ENCODE measurements at regions not wholly inside any gene's neighbourhood (a gene's known extent, or its start where the extent isn't known, plus 50 kb on each side); places are given as distances from the start of the nearest gene placed in this dataset.
"Not testable (repeated sequence)": the region's sequence is repeated elsewhere in the genome, so short reads cannot be mapped to it uniquely, and the experiment has no call there.

DNA sequence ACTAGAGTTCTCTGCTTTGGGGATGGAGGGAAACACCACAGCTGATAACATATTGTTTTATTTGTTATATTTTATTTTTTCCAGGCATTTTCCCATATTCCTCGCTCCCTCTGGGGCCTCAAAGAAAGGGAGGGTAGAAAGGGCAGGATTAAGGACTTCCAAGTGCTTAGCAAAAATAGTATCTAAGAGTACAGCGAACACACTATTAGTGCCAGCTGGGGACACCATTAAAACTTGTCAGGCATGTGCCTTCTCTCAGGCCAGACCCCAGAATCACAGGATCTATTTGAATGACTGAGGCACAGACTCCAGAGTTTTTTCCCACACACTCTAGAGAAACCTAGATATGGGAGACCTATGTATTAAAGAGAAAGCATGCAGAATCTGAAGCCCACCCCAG, 451.0 kb upstream of the TRPC7 start:
- no peaks in the 10 kb centered on the region for H3K4me1 Mint-ChIP-seq
- intact Hi-C loops (cut with micrococcal nuclease): no loop called here
- ChIA-PET POLR2A (no interaction called here), CTCF (no interaction called here)
- Histone ChIP-seq H3K9me3 (ENCODE audit: control extremely low read depth in 1 of 3, control insufficient read depth in 2 of 3, insufficient read depth in 1 of 3, low read length in 2 of 3) (no peaks in the 10 kb centered on the region), H3K4me3 (ENCODE audit: control extremely low read depth in 1 of 5, extremely low read depth in 1 of 5, insufficient read depth in 1 of 5, low read depth in 2 of 5, low read length in 4 of 5) (no peak overlapping the region), H4K20me1 (ENCODE audit: control insufficient read depth, insufficient read depth, low read length, poor library complexity, severe bottlenecking) (no peaks in the 10 kb centered on the region), H3K36me3 (replicated peaks in 1 of 2; ENCODE audit: control extremely low read depth in 1 of 2, control insufficient read depth in 1 of 2, extremely low read depth in 1 of 2, insufficient read depth in 2 of 2, low read length in 1 of 2) (no peaks in the 10 kb centered on the region), H3K4me2 (replicated peaks; ENCODE audit: low read depth, low read length, poor library complexity, severe bottlenecking) (no peak overlapping the region), H3K79me2 (ENCODE audit: control insufficient read depth, insufficient read depth, low read length) (no peaks in the 10 kb centered on the region), H3K27me3 (replicated peaks in 1 of 4; ENCODE audit: control extremely low read depth in 1 of 4, control insufficient read depth in 3 of 4, insufficient read depth in 4 of 4, low read length in 3 of 4) (no peaks in the 10 kb centered on the region), H3K4me1 (ENCODE audit: control insufficient read depth in 2 of 2, insufficient read depth in 2 of 2, low read length in 2 of 2) (no peaks in the 10 kb centered on the region), H2AFZ (ENCODE audit: insufficient read depth, low read depth, low read length, poor library complexity, severe bottlenecking) (no peak overlapping the region), H3K9ac (ENCODE audit: low read length) (no peak overlapping the region), H3K27ac (ENCODE audit: low read length in 2 of 2) (no peak overlapping the region)
- H3K27me3 Mint-ChIP-seq: no peaks in the 10 kb centered on the region
- no CpG with 5 or more reads among the region's 2 CpGs for WGBS (ENCODE audit: insufficient coverage)
- ATAC-seq (ENCODE audit: low read depth): no peak
- H3K9me3 Mint-ChIP-seq (ENCODE audit: insufficient read depth): no peaks in the 10 kb centered on the region
- H3K4me3 Mint-ChIP-seq: no peak overlapping the region
- TF ChIP-seq EZH2 (IDR thresholded peaks at IDR 0.05; ENCODE audit: borderline replicate concordance, insufficient read depth, low read depth, low read length, poor library complexity, severe bottlenecking): no peak
- TF ChIP-seq, protein P1, sequence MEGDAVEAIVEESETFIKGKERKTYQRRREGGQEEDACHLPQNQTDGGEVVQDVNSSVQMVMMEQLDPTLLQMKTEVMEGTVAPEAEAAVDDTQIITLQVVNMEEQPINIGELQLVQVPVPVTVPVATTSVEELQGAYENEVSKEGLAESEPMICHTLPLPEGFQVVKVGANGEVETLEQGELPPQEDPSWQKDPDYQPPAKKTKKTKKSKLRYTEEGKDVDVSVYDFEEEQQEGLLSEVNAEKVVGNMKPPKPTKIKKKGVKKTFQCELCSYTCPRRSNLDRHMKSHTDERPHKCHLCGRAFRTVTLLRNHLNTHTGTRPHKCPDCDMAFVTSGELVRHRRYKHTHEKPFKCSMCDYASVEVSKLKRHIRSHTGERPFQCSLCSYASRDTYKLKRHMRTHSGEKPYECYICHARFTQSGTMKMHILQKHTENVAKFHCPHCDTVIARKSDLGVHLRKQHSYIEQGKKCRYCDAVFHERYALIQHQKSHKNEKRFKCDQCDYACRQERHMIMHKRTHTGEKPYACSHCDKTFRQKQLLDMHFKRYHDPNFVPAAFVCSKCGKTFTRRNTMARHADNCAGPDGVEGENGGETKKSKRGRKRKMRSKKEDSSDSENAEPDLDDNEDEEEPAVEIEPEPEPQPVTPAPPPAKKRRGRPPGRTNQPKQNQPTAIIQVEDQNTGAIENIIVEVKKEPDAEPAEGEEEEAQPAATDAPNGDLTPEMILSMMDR (IDR thresholded peaks at IDR 0.05): no peak
- no peak overlapping the region for H3K27ac Mint-ChIP-seq
- DNase-seq: no peak

GRCh38 chr5:136814619-136815378, 449.5 kb upstream of the TRPC7 start:
- Histone ChIP-seq H3K9me3 (ENCODE audit: control extremely low read depth in 1 of 3, control insufficient read depth in 2 of 3, insufficient read depth in 1 of 3, low read length in 2 of 3) (no peaks in the 10 kb centered on the region), H3K36me3 (replicated peaks in 1 of 2; ENCODE audit: control extremely low read depth in 1 of 2, control insufficient read depth in 1 of 2, extremely low read depth in 1 of 2, insufficient read depth in 2 of 2, low read length in 1 of 2) (no peaks in the 10 kb centered on the region), H3K4me1 (ENCODE audit: control insufficient read depth in 2 of 2, insufficient read depth in 2 of 2, low read length in 2 of 2) (no peaks in the 10 kb centered on the region), H3K9ac (ENCODE audit: low read length) (no peak overlapping the region), H4K20me1 (ENCODE audit: control insufficient read depth, insufficient read depth, low read length, poor library complexity, severe bottlenecking) (no peaks in the 10 kb centered on the region), H2AFZ (ENCODE audit: insufficient read depth, low read depth, low read length, poor library complexity, severe bottlenecking) (no peak overlapping the region), H3K4me3 (ENCODE audit: control extremely low read depth in 1 of 5, extremely low read depth in 1 of 5, insufficient read depth in 1 of 5, low read depth in 2 of 5, low read length in 4 of 5) (no peak overlapping the region), H3K27me3 (replicated peaks in 1 of 4; ENCODE audit: control extremely low read depth in 1 of 4, control insufficient read depth in 3 of 4, insufficient read depth in 4 of 4, low read length in 3 of 4) (no peaks in the 10 kb centered on the region), H3K27ac (ENCODE audit: low read length in 2 of 2) (no peak overlapping the region), H3K79me2 (ENCODE audit: control insufficient read depth, insufficient read depth, low read length) (no peaks in the 10 kb centered on the region), H3K4me2 (replicated peaks; ENCODE audit: low read depth, low read length, poor library complexity, severe bottlenecking) (no peak overlapping the region)
- Mint-ChIP-seq H3K9me3 (ENCODE audit: insufficient read depth) (no peaks in the 10 kb centered on the region), H3K27me3 (no peaks in the 10 kb centered on the region), H3K4me1 (no peaks in the 10 kb centered on the region), H3K4me3 (no peak overlapping the region), H3K27ac (no peak overlapping the region)
- ChIA-PET CTCF (no interaction called here), POLR2A (no interaction called here)
- intact Hi-C loops (cut with micrococcal nuclease): no loop called here
- WGBS (ENCODE audit: insufficient coverage): 98% methylated on average over 5 of the region's 11 CpGs
- TF ChIP-seq, protein P1 (IDR thresholded peaks at IDR 0.05): no peak
- no peak for TF ChIP-seq EZH2 (IDR thresholded peaks at IDR 0.05; ENCODE audit: borderline replicate concordance, insufficient read depth, low read depth, low read length, poor library complexity, severe bottlenecking)
- ATAC-seq (ENCODE audit: low read depth) (no peak), DNase-seq (no peak)

- H3K9me3 ChIP-seq (ENCODE audit: control extremely low read depth in 1 of 3, control insufficient read depth in 2 of 3, insufficient read depth in 1 of 3, low read length in 2 of 3); H3K4me3 ChIP-seq (ENCODE audit: control extremely low read depth in 1 of 5, extremely low read depth in 1 of 5, insufficient read depth in 1 of 5, low read depth in 2 of 5, low read length in 4 of 5); H4K20me1 ChIP-seq (ENCODE audit: control insufficient read depth, insufficient read depth, low read length, poor library complexity, severe bottlenecking); H3K9me3 Mint-ChIP-seq (ENCODE audit: insufficient read depth); H3K79me2 ChIP-seq (ENCODE audit: control insufficient read depth, insufficient read depth, low read length); H3K4me1 Mint-ChIP-seq; H3K27ac Mint-ChIP-seq; H3K27me3 ChIP-seq (replicated peaks in 1 of 4; ENCODE audit: control extremely low read depth in 1 of 4, control insufficient read depth in 3 of 4, insufficient read depth in 4 of 4, low read length in 3 of 4); DNase-seq; ATAC-seq (ENCODE audit: low read depth); intact Hi-C loops (cut with micrococcal nuclease); H3K4me2 ChIP-seq (replicated peaks; ENCODE audit: low read depth, low read length, poor library complexity, severe bottlenecking); H3K4me3 Mint-ChIP-seq; H2AFZ ChIP-seq (ENCODE audit: insufficient read depth, low read depth, low read length, poor library complexity, severe bottlenecking); H3K4me1 ChIP-seq (ENCODE audit: control insufficient read depth in 2 of 2, insufficient read depth in 2 of 2, low read length in 2 of 2); H3K27ac ChIP-seq (ENCODE audit: low read length in 2 of 2); H3K9ac ChIP-seq (ENCODE audit: low read length); H3K36me3 ChIP-seq (replicated peaks in 1 of 2; ENCODE audit: control extremely low read depth in 1 of 2, control insufficient read depth in 1 of 2, extremely low read depth in 1 of 2, insufficient read depth in 2 of 2, low read length in 1 of 2); POLR2A ChIA-PET; H3K27me3 Mint-ChIP-seq; CTCF ChIA-PET: not testable (repeated sequence)
- 80% methylated on average over 2 of the region's 2 CpGs for WGBS (ENCODE audit: insufficient coverage)
Observed at GRCh38 chr5:136812270-136812669, 446.9 kb upstream of the TRPC7 start.
